ENCODE measurements at regions not wholly inside any gene's neighbourhood (a gene's known extent, or its start where the extent isn't known, plus 50 kb on each side); places are given as distances from the start of the nearest gene placed in this dataset.
"Not testable (repeated sequence)": the region's sequence is repeated elsewhere in the genome, so short reads cannot be mapped to it uniquely, and the experiment has no call there.

DNA sequence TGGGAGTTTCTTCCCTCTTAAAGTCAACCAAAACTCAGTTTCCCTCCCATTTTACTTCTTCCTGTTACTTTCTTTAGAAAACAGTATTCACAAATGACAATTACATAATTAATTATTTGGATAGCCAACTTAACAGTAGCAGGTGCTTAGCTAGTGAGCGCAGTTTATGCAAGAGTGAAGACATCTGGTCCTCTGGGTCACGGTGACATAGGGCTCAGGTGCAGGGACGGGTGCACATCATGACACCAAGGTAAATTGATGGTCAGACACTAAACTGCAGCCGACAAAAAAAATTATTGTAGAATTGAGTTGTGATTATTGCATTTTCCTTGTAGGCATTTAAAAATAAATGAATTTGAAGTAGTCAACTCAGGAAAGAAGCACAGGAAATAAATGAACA lies 142.0 kb upstream of the KCTD3 start:
- no peak overlapping the region for H3K4me3 ChIP-seq (replicated peaks; ENCODE audit: low read depth, low read length)
- TF ChIP-seq, protein P1, sequence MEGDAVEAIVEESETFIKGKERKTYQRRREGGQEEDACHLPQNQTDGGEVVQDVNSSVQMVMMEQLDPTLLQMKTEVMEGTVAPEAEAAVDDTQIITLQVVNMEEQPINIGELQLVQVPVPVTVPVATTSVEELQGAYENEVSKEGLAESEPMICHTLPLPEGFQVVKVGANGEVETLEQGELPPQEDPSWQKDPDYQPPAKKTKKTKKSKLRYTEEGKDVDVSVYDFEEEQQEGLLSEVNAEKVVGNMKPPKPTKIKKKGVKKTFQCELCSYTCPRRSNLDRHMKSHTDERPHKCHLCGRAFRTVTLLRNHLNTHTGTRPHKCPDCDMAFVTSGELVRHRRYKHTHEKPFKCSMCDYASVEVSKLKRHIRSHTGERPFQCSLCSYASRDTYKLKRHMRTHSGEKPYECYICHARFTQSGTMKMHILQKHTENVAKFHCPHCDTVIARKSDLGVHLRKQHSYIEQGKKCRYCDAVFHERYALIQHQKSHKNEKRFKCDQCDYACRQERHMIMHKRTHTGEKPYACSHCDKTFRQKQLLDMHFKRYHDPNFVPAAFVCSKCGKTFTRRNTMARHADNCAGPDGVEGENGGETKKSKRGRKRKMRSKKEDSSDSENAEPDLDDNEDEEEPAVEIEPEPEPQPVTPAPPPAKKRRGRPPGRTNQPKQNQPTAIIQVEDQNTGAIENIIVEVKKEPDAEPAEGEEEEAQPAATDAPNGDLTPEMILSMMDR (IDR thresholded peaks at IDR 0.05; ENCODE audit: low read depth, low read length, missing control alignments), result no peak
- DNase-seq (ENCODE audit: extremely low read depth, low read depth), result no peak

DNA sequence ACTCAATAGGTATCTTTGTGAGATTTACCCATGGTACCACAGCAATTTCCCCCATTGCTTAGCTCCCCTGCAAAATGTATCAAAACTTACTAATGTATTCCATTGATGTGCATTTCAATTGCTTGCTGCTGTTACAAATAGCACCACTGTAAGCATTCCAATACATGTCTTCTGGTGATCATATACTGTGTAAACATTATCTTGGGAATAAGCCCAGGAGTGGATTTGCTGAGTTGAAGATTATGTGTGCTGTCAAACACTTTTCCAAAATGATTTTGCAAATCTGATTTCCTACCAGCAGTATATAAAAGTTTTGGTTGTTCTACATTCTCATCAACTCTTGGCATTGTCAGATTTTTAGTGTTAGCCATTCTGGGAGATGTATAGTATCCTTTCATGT lies 141.0 kb upstream of the KCTD3 start:
- no peak overlapping the region for H3K4me3 ChIP-seq (replicated peaks; ENCODE audit: low read depth, low read length)

DNA sequence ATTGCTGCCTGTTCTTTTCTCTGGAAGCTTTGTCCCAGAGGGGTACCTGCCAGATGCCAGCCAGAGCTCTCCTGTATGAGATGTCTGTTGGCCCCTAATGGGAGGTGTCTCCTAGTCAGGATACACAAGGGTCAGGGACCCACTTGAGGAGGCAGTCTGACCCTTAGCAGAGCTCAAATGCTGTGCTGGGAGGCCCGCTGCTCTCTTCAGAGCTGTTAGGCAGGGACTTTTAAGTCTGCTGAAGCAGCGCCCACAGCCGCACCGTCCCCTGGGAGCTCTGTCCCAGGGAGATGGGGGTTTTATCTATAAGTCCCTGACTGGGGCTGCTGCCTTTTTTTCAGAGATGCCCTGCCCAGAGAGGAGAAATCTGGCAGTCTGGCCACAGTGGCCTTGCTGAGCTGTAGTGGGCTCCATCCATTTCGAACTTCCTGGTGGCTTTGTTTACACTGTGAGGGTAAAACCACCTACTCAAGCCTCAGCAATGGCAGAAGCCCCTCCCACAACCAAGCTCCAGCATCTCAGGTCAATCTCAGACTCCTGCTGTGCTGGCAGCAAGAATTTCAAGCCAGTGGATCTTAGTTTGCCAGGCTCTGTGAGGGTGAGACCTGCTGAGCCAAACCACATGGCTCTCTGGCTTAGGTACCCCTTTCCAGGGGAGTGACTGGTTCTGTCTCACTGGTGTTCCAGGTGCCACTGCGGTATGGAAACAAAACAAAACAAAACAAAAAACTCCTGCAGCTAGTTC lies 134.4 kb upstream of the KCTD3 start:
- DNase-seq (ENCODE audit: extremely low read depth, low read depth), result not testable (repeated sequence)

More for the DNA sequence above, 141.0 kb upstream of the KCTD3 start:
- no peak for DNase-seq (ENCODE audit: extremely low read depth, low read depth)
- TF ChIP-seq, protein P1 (IDR thresholded peaks at IDR 0.05; ENCODE audit: low read depth, low read length, missing control alignments), result no peak

DNA sequence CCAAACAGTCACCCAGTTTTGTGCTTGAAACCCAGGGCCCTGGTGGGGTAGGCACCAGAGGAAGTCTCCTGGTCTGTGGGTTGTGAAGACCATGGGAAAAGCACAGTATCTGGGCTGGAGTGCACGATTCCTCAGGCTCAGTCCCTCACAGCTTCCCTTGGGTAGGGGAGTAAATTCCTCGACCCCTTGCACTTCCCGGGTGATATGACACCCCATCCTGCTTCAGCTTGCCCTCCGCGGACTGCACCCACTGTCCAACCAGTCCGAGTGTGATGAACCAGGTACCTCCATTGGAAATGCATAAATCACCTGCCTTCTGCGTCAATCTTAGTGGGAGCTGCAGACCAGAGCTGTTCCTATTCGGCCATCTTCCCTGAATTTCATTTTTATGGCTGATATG lies 133.9 kb upstream of the KCTD3 start:
- DNase-seq (ENCODE audit: extremely low read depth, low read depth), result no peak
- TF ChIP-seq, protein P1 (IDR thresholded peaks at IDR 0.05; ENCODE audit: low read depth, low read length, missing control alignments), result no peak
- no peak overlapping the region for H3K4me3 ChIP-seq (replicated peaks; ENCODE audit: low read depth, low read length)

More for the DNA sequence above, 134.4 kb upstream of the KCTD3 start:
- H3K4me3 ChIP-seq (replicated peaks; ENCODE audit: low read depth, low read length), result not testable (repeated sequence)

DNA sequence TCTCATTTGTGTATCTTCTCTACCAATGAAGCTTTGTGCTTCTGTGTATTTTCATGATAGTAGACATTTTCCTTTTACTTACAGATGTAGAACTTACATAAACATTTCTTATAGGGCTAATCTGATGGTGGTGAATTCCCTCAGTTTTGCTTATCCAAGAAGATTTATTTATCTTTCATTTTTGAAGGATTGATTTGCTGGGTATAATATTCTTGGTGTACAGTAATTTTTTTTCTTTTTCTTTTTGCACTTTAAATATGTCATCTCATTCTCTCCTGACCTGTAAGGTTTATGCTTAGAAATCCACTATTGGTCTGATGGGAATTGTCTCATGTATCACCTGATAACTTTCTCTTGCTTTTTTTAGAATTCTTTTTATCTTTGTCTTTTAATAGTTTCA lies 127.6 kb upstream of the KCTD3 start:
- TF ChIP-seq, protein P1 (IDR thresholded peaks at IDR 0.05; ENCODE audit: low read depth, low read length, missing control alignments), result no peak
- DNase-seq (ENCODE audit: extremely low read depth, low read depth), result no peak
- H3K4me3 ChIP-seq (replicated peaks; ENCODE audit: low read depth, low read length), result no peak overlapping the region

DNA sequence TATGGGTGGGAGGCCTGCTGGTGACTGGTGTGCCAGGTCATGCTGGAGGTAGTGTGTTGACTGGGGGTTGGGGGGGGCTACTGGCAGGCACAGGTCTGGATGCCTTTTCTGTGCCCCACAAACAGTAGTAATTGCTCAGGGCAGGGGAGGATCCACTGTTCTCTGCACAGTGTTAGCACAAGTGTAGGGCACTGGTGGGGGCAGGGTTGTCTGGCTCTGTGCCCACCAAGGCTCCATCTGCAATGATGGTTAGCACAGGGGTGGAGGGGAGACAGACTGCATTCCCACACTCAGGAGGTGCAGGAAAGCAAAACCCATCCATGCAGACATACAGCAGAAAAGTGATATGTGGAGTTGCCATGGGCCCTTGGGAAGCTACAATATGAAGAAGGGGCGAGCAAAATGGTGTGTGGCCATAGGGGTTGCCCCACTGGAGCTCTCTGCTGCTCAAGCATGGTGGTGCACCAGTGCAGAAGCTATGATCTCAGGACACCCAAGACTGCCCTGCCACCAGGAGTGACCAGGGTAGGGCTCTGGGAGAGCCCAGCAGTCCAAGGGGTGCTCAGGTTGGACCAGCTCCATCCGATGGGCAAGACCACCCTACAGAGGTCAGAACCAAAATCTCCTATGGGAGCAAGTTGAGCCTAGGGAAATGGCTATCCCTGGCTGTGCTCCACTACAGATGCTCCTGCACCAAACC lies 122.2 kb upstream of the KCTD3 start:
- TF ChIP-seq, protein P1 (IDR thresholded peaks at IDR 0.05; ENCODE audit: low read depth, low read length, missing control alignments), result no peak
- H3K4me3 ChIP-seq (replicated peaks; ENCODE audit: low read depth, low read length), result no peak overlapping the region
- no peak for DNase-seq (ENCODE audit: extremely low read depth, low read depth)

DNA sequence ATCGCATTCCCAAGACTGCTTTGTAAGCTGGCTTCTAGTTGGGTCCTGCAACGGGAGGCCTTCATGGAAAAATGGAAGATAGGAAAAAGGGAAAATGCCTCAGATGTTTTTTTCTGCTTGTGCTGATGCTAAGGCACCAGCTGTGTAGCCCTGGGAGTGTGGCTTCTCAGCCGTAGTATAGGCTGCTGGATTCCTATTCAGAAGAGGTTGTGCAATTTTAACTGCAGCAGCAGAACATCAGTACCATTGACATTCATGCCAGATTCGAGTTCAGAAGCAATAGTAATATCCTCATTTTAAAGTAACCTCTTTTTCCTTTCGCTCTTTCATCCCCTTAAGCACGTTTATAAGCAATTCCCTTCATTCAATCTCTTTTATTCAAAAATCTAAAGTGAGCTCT lies 119.1 kb upstream of the KCTD3 start:
- DNase-seq (ENCODE audit: extremely low read depth, low read depth), result not testable (repeated sequence)

DNA sequence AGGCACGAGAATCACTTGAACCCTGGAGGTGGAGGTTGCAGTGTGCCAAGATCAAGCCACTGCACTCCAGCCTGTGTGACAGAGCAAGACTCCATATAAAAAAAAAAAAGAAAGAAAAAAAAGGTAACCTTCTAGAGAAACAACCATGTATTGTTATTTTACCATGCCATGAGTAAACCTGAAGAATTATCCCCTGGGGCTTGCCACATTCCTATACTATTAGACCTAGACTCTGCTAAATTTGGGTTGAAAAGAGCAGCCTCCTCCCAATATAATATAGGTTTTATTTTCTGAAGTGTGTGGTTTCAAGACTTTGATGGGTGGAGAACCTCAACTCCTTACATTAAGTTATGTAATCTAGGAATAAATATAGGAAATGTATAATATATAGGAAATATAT lies 118.0 kb upstream of the KCTD3 start:
- DNase-seq (ENCODE audit: extremely low read depth, low read depth); H3K4me3 ChIP-seq (replicated peaks; ENCODE audit: low read depth, low read length): not testable (repeated sequence)

More for the DNA sequence above, 119.1 kb upstream of the KCTD3 start:
- not testable (repeated sequence) for H3K4me3 ChIP-seq (replicated peaks; ENCODE audit: low read depth, low read length)

Measured in HFF-Myc (cell line).